ENCODE measurements at regions not wholly inside any gene's neighbourhood (a gene's known extent, or its start where the extent isn't known, plus 50 kb on each side); places are given as distances from the start of the nearest gene placed in this dataset.

GRCh38 chr6:139549561-139550070 is 175.2 kb upstream of the CITED2 start:
- no peak for DNase-seq (ENCODE audit: low read depth in 4 of 6, low spot score in 6 of 6)
- no peak overlapping the region for H3K27ac ChIP-seq (ENCODE audit: low read depth, low read length)
- H3K4me3 ChIP-seq (ENCODE audit: low read depth, low read length), result no peak overlapping the region
- no peaks in the 10 kb centered on the region for H3K36me3 ChIP-seq (ENCODE audit: control insufficient read depth, insufficient read depth, low read length)
- no peaks in the 10 kb centered on the region for H3K9me3 ChIP-seq (ENCODE audit: control insufficient read depth, insufficient read depth, low read length)
- H3K4me1 ChIP-seq (ENCODE audit: control insufficient read depth, insufficient read depth, low read length), result no peaks in the 10 kb centered on the region
- H3K27me3 ChIP-seq (ENCODE audit: control insufficient read depth, insufficient read depth, low read length), result no peaks in the 10 kb centered on the region
- WGBS (ENCODE audit: insufficient coverage), result 100% methylated on average over 2 of the region's 5 CpGs

- Histone ChIP-seq H3K27me3 (ENCODE audit: control insufficient read depth, insufficient read depth, low read length) (no peaks in the 10 kb centered on the region), H3K36me3 (ENCODE audit: control insufficient read depth, insufficient read depth, low read length) (no peaks in the 10 kb centered on the region), H3K27ac (ENCODE audit: low read depth, low read length) (no peak overlapping the region), H3K4me3 (ENCODE audit: low read depth, low read length) (no peak overlapping the region), H3K9me3 (ENCODE audit: control insufficient read depth, insufficient read depth, low read length) (no peaks in the 10 kb centered on the region), H3K4me1 (ENCODE audit: control insufficient read depth, insufficient read depth, low read length) (no peaks in the 10 kb centered on the region)
- no peak for DNase-seq (ENCODE audit: low read depth in 4 of 6, low spot score in 6 of 6)
These were observed 173.4 kb upstream of the CITED2 start for GRCh38 chr6:139547804-139548203.

GRCh38 chr6:139547122-139547776 is 172.8 kb upstream of the CITED2 start:
- no peak overlapping the region for H3K4me3 ChIP-seq (ENCODE audit: low read depth, low read length)
- H3K27ac ChIP-seq (ENCODE audit: low read depth, low read length), result no peak overlapping the region
- H3K9me3 ChIP-seq (ENCODE audit: control insufficient read depth, insufficient read depth, low read length), result no peaks in the 10 kb centered on the region
- H3K27me3 ChIP-seq (ENCODE audit: control insufficient read depth, insufficient read depth, low read length), result no peaks in the 10 kb centered on the region
- H3K4me1 ChIP-seq (ENCODE audit: control insufficient read depth, insufficient read depth, low read length), result no peaks in the 10 kb centered on the region
- peak in 2 of 6 donors; percentile 10 to 38 for DNase-seq (ENCODE audit: low read depth in 4 of 6, low spot score in 6 of 6)
- H3K36me3 ChIP-seq (ENCODE audit: control insufficient read depth, insufficient read depth, low read length), result no peaks in the 10 kb centered on the region
- 20% methylated on average over 1 of the region's 4 CpGs for WGBS (ENCODE audit: insufficient coverage)

- no peaks in the 10 kb centered on the region for H3K27me3 ChIP-seq (ENCODE audit: control insufficient read depth, insufficient read depth, low read length)
- peak in 1 of 6 donors; percentile 6 for DNase-seq (ENCODE audit: low read depth in 4 of 6, low spot score in 6 of 6)
- H3K36me3 ChIP-seq (ENCODE audit: control insufficient read depth, insufficient read depth, low read length), result no peaks in the 10 kb centered on the region
- H3K27ac ChIP-seq (ENCODE audit: low read depth, low read length), result no peak overlapping the region
- WGBS (ENCODE audit: insufficient coverage), result no CpG with 5 or more reads among the region's 2 CpGs
- H3K4me1 ChIP-seq (ENCODE audit: control insufficient read depth, insufficient read depth, low read length), result no peaks in the 10 kb centered on the region
- no peak overlapping the region for H3K4me3 ChIP-seq (ENCODE audit: low read depth, low read length)
- H3K9me3 ChIP-seq (ENCODE audit: control insufficient read depth, insufficient read depth, low read length), result no peaks in the 10 kb centered on the region
These were observed 171.6 kb upstream of the CITED2 start for GRCh38 chr6:139546106-139546472.

- Histone ChIP-seq H3K36me3 (ENCODE audit: control insufficient read depth, insufficient read depth, low read length) (no peaks in the 10 kb centered on the region), H3K4me1 (ENCODE audit: control insufficient read depth, insufficient read depth, low read length) (no peaks in the 10 kb centered on the region), H3K27ac (ENCODE audit: low read depth, low read length) (peak overlapping the region; percentile 0), H3K4me3 (ENCODE audit: low read depth, low read length) (no peak overlapping the region), H3K9me3 (ENCODE audit: control insufficient read depth, insufficient read depth, low read length) (no peaks in the 10 kb centered on the region), H3K27me3 (ENCODE audit: control insufficient read depth, insufficient read depth, low read length) (no peaks in the 10 kb centered on the region)
- DNase-seq (ENCODE audit: low read depth in 4 of 6, low spot score in 6 of 6), result peak in 2 of 6 donors; percentile 10 to 57
- WGBS (ENCODE audit: insufficient coverage), result no CpG with 5 or more reads among the region's 6 CpGs
These were observed 171.0 kb upstream of the CITED2 start for GRCh38 chr6:139545206-139546105.

GRCh38 chr6:139544701-139545057 is 170.2 kb upstream of the CITED2 start:
- 89% methylated on average over 1 of the region's 2 CpGs for WGBS (ENCODE audit: insufficient coverage)
- Histone ChIP-seq H3K4me1 (ENCODE audit: control insufficient read depth, insufficient read depth, low read length) (no peaks in the 10 kb centered on the region), H3K27ac (ENCODE audit: low read depth, low read length) (no peak overlapping the region)

GRCh38 chr6:139542351-139542750 is 167.9 kb upstream of the CITED2 start:
- H3K36me3 ChIP-seq (ENCODE audit: control insufficient read depth, insufficient read depth, low read length), result no peaks in the 10 kb centered on the region
- H3K9me3 ChIP-seq (ENCODE audit: control insufficient read depth, insufficient read depth, low read length), result no peaks in the 10 kb centered on the region
- no peak overlapping the region for H3K27ac ChIP-seq (ENCODE audit: low read depth, low read length)
- H3K4me1 ChIP-seq (ENCODE audit: control insufficient read depth, insufficient read depth, low read length), result no peaks in the 10 kb centered on the region
- H3K27me3 ChIP-seq (ENCODE audit: control insufficient read depth, insufficient read depth, low read length), result no peaks in the 10 kb centered on the region
- H3K4me3 ChIP-seq (ENCODE audit: low read depth, low read length), result no peak overlapping the region
- no peak for DNase-seq (ENCODE audit: low read depth in 4 of 6, low spot score in 6 of 6)
- WGBS (ENCODE audit: insufficient coverage), result 100% methylated on average over 1 of the region's 3 CpGs

More at GRCh38 chr6:139544701-139545057, 170.2 kb upstream of the CITED2 start:
- DNase-seq (ENCODE audit: low read depth in 4 of 6, low spot score in 6 of 6), result no peak
- Histone ChIP-seq H3K4me3 (ENCODE audit: low read depth, low read length) (no peak overlapping the region), H3K9me3 (ENCODE audit: control insufficient read depth, insufficient read depth, low read length) (no peaks in the 10 kb centered on the region), H3K27me3 (ENCODE audit: control insufficient read depth, insufficient read depth, low read length) (no peaks in the 10 kb centered on the region), H3K36me3 (ENCODE audit: control insufficient read depth, insufficient read depth, low read length) (no peaks in the 10 kb centered on the region)

GRCh38 chr6:139540894-139541293 is 166.4 kb upstream of the CITED2 start:
- no peak overlapping the region for H3K4me3 ChIP-seq (ENCODE audit: low read depth, low read length)
- no peaks in the 10 kb centered on the region for H3K36me3 ChIP-seq (ENCODE audit: control insufficient read depth, insufficient read depth, low read length)
- WGBS (ENCODE audit: insufficient coverage), result 40% methylated on average over 1 of the region's 1 CpG
- peak in 1 of 6 donors; percentile 39 for DNase-seq (ENCODE audit: low read depth in 4 of 6, low spot score in 6 of 6)
- no peaks in the 10 kb centered on the region for H3K27me3 ChIP-seq (ENCODE audit: control insufficient read depth, insufficient read depth, low read length)
- no peaks in the 10 kb centered on the region for H3K9me3 ChIP-seq (ENCODE audit: control insufficient read depth, insufficient read depth, low read length)
- H3K27ac ChIP-seq (ENCODE audit: low read depth, low read length), result no peak overlapping the region
- H3K4me1 ChIP-seq (ENCODE audit: control insufficient read depth, insufficient read depth, low read length), result no peaks in the 10 kb centered on the region

GRCh38 chr6:139540276-139540675 is 165.8 kb upstream of the CITED2 start:
- no peaks in the 10 kb centered on the region for H3K27me3 ChIP-seq (ENCODE audit: control insufficient read depth, insufficient read depth, low read length)
- no peaks in the 10 kb centered on the region for H3K4me1 ChIP-seq (ENCODE audit: control insufficient read depth, insufficient read depth, low read length)
- no peak overlapping the region for H3K4me3 ChIP-seq (ENCODE audit: low read depth, low read length)
- DNase-seq (ENCODE audit: low read depth in 4 of 6, low spot score in 6 of 6), result no peak
- no peaks in the 10 kb centered on the region for H3K36me3 ChIP-seq (ENCODE audit: control insufficient read depth, insufficient read depth, low read length)
- no peaks in the 10 kb centered on the region for H3K9me3 ChIP-seq (ENCODE audit: control insufficient read depth, insufficient read depth, low read length)
- no peak overlapping the region for H3K27ac ChIP-seq (ENCODE audit: low read depth, low read length)
- 100% methylated on average over 4 of the region's 5 CpGs for WGBS (ENCODE audit: insufficient coverage)

- Histone ChIP-seq H3K36me3 (ENCODE audit: control insufficient read depth, insufficient read depth, low read length) (no peaks in the 10 kb centered on the region), H3K4me1 (ENCODE audit: control insufficient read depth, insufficient read depth, low read length) (no peaks in the 10 kb centered on the region), H3K4me3 (ENCODE audit: low read depth, low read length) (no peak overlapping the region), H3K27me3 (ENCODE audit: control insufficient read depth, insufficient read depth, low read length) (no peaks in the 10 kb centered on the region), H3K9me3 (ENCODE audit: control insufficient read depth, insufficient read depth, low read length) (no peaks in the 10 kb centered on the region), H3K27ac (ENCODE audit: low read depth, low read length) (no peak overlapping the region)
- 82% methylated on average over 8 of the region's 12 CpGs for WGBS (ENCODE audit: insufficient coverage)
- no peak for DNase-seq (ENCODE audit: low read depth in 4 of 6, low spot score in 6 of 6)
These were observed 165.4 kb upstream of the CITED2 start for GRCh38 chr6:139539852-139540251.
